ENCODE measurements at regions not wholly inside any gene's neighbourhood (a gene's known extent, or its start where the extent isn't known, plus 50 kb on each side); places are given as distances from the start of the nearest gene placed in this dataset.
"Not testable (repeated sequence)": the region's sequence is repeated elsewhere in the genome, so short reads cannot be mapped to it uniquely, and the experiment has no call there.

GRCh38 chrX:11836284-11836683, 78.2 kb downstream of the MSL3 start:
- no peak for DNase-seq

GRCh38 chrX:11837437-11837836, 79.4 kb downstream of the MSL3 start:
- no peak for DNase-seq

GRCh38 chrX:11864171-11864570, 106.1 kb downstream of the MSL3 start:
- DNase-seq, result no peak

- DNase-seq, result no peak
Measured at GRCh38 chrX:11867610-11868345, 109.7 kb downstream of the MSL3 start.

GRCh38 chrX:11870789-11871188, 112.8 kb downstream of the MSL3 start:
- no peak for DNase-seq

GRCh38 chrX:11881485-11882170, 123.6 kb downstream of the MSL3 start:
- no peak for DNase-seq

GRCh38 chrX:11886745-11887144, 128.7 kb downstream of the MSL3 start:
- DNase-seq, result no peak

GRCh38 chrX:11887175-11887574, 129.1 kb downstream of the MSL3 start:
- DNase-seq, result no peak

GRCh38 chrX:11888421-11888820, 130.4 kb downstream of the MSL3 start:
- no peak for DNase-seq

GRCh38 chrX:11889791-11890190, 131.8 kb downstream of the MSL3 start:
- no peak for DNase-seq

- no peak for DNase-seq
Measured at GRCh38 chrX:11890836-11891514, 132.9 kb downstream of the MSL3 start.

- peak; percentile 3 for DNase-seq
Measured at GRCh38 chrX:11893933-11894710, 136.1 kb downstream of the MSL3 start.

- DNase-seq, result no peak
Measured at GRCh38 chrX:11899091-11899490, 141.1 kb downstream of the MSL3 start.

- DNase-seq, result not testable (repeated sequence)
Measured at GRCh38 chrX:11905933-11906332, 147.9 kb downstream of the MSL3 start.

- DNase-seq, result peak; percentile 47
Measured at GRCh38 chrX:11908371-11908770, 150.3 kb downstream of the MSL3 start.

GRCh38 chrX:11913001-11913400, 155.0 kb downstream of the MSL3 start:
- no peak for DNase-seq

- DNase-seq, result no peak
Measured at GRCh38 chrX:11929476-11929875, 171.4 kb downstream of the MSL3 start.

GRCh38 chrX:11932423-11932822, 174.4 kb downstream of the MSL3 start:
- DNase-seq, result no peak

GRCh38 chrX:11934089-11934488, 176.1 kb downstream of the MSL3 start:
- no peak for DNase-seq

GRCh38 chrX:11941571-11941970, 183.5 kb downstream of the MSL3 start:
- no peak for DNase-seq

GRCh38 chrX:11944501-11944900, 186.5 kb downstream of the MSL3 start:
- peak; percentile 76 for DNase-seq

- no peak for DNase-seq
Measured at GRCh38 chrX:11949291-11949690, 189.0 kb upstream of the FRMPD4 start.

- DNase-seq, result no peak
Measured at GRCh38 chrX:11952176-11952720, 186.0 kb upstream of the FRMPD4 start.

Data from NCI-H82 (cell line).